Body of pancreas (tissue), 4 donors: ENCODE measurements at regions not wholly inside any gene's neighbourhood (a gene's known extent, or its start where the extent isn't known, plus 50 kb on each side); places are given as distances from the start of the nearest gene placed in this dataset.

Experiments used
- ATAC-seq: fragments of 150-250 bp; one replicate; pipeline ENCODE4 v1.9.1; 2016
- DNase-seq, 4 donors: peaks; one replicate each; pipeline ENCODE4 v3.0.0-alpha.2; 2019
- H3K27ac ChIP-seq, 4 donors: fragments of 200-600 bp; sonication (generic); 1 replicate in 3 of 4; 2 replicates in 1 of 4; pipeline versions ENCODE4 v1.5.1 to v1.6.1; 2016 to 2019; ENCODE audit warnings: mild to moderate bottlenecking in 1 of 4, mixed read lengths in 1 of 4, moderate library complexity in 1 of 4
- H3K27me3 ChIP-seq, 2 donors: fragments of 200-600 bp; sonication (generic); one replicate each; pipeline ENCODE4 v1.6.0; 2016; ENCODE audit warnings: mild to moderate bottlenecking in 1 of 2
- H3K36me3 ChIP-seq, 2 donors: fragments of 200-600 bp; sonication (generic); replicated peaks in 1 of 2; 2 replicates each; pipeline ENCODE4 v1.5.1; 2016; ENCODE audit warnings: low read depth in 2 of 2; ENCODE audit not compliant: insufficient read depth in 1 of 2
- H3K4me1 ChIP-seq: fragments of 200-600 bp; sonication (generic); one replicate; pipeline ENCODE4 v1.6.0; 2016
- H3K4me3 ChIP-seq, 2 donors: fragments of 200-600 bp; sonication (generic); 1 replicate in 1 of 2; 2 replicates in 1 of 2; pipeline ENCODE4 v1.5.1; 2016 to 2019
- H3K9me3 ChIP-seq, 3 donors: fragments of 200-600 bp; sonication (generic); 1 replicate in 2 of 3; 2 replicates in 1 of 3; pipeline ENCODE4 v1.5.1; 2016
- POLR2A ChIP-seq, 3 donors: fragments of 450-650 bp; IDR thresholded peaks; one replicate each; pipeline ENCODE4 v1.6.1; 2016; ENCODE audit warnings: antibody characterized with exemption in 3 of 3, mild to moderate bottlenecking in 2 of 3
- WGBS, 2 donors: methylation state at CpG; one replicate each; pipeline ENCODE4 v1.1.5; 2017; 5-methylcytosine and 5-hydroxymethylcytosine counted together
- intact Hi-C: fragments of 100-400 bp; cut with DNase I; formaldehyde crosslinking; loops from one replicate; pipeline ENCODE4 v1.15.1; 2023
- TF ChIP-seq, protein P1 (sequence below), 7 experiments: fragments of 450-650 bp in 4 of 7; fragments of 200-600 bp in 3 of 7; sonication (generic) in 3 of 7; IDR thresholded peaks; one replicate each; pipeline ENCODE4 v1.5.1; 2016 to 2019; ENCODE audit warnings: antibody characterized with exemption in 7 of 7

DNA sequence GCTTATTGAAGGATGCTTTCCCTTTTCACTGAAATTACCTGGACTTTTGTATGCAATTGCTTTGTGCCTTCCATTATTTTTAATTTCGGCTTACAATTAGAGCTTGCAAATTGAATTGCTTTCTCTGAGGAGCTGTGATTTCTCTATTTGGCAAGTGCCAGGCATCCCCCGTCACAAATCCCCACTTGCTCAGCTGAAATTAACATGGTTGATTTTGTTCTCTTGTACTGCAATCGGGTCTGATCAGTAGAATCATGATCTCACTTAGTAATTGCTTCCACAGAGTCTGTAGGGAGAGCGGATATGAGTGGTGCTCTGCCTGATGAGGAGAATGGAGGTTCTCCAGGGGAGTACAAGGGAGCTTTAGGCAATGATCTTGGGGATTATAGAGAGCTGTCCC lies 495.5 kb upstream of the SGCD start:
- intact Hi-C loops = no loop called here
- TF ChIP-seq, protein P1, sequence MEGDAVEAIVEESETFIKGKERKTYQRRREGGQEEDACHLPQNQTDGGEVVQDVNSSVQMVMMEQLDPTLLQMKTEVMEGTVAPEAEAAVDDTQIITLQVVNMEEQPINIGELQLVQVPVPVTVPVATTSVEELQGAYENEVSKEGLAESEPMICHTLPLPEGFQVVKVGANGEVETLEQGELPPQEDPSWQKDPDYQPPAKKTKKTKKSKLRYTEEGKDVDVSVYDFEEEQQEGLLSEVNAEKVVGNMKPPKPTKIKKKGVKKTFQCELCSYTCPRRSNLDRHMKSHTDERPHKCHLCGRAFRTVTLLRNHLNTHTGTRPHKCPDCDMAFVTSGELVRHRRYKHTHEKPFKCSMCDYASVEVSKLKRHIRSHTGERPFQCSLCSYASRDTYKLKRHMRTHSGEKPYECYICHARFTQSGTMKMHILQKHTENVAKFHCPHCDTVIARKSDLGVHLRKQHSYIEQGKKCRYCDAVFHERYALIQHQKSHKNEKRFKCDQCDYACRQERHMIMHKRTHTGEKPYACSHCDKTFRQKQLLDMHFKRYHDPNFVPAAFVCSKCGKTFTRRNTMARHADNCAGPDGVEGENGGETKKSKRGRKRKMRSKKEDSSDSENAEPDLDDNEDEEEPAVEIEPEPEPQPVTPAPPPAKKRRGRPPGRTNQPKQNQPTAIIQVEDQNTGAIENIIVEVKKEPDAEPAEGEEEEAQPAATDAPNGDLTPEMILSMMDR (IDR thresholded peaks at IDR 0.05) = no peak
- no peak for TF ChIP-seq POLR2A (IDR thresholded peaks at IDR 0.05)
- no peaks in the 10 kb centered on the region for H3K4me1 ChIP-seq
- ATAC-seq = no peak
- H3K9me3 ChIP-seq = no peaks in the 10 kb centered on the region
- H3K27me3 ChIP-seq = no peaks in the 10 kb centered on the region
- no peak overlapping the region for H3K27ac ChIP-seq
- no peaks in the 10 kb centered on the region for H3K36me3 ChIP-seq
- H3K4me3 ChIP-seq = no peak overlapping the region
- no peak for DNase-seq
- 58 to 79% methylated on average over 4 of the region's 4 CpGs for WGBS, 2 donors

DNA sequence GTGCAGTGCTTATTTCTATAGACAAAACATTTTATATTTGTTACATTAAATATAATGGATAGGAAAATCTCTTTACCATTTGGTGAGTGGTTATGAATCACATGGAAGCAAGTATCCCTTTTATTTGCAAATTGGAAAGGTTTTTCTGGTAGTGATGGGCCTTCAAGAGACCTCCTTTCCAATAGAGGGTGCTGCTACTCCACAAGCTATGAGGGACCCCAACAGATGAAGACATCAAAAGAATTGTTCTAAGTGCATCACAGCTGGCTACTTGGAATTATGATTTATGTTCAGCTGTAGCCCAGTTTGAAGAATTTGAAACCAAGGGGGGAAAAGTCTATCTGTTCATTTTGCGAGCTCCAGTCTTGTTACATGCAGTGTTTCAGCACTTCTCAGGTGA lies 493.7 kb upstream of the SGCD start:
- WGBS, 2 donors = 75 to 81% methylated on average over 1 of the region's 1 CpG

DNA sequence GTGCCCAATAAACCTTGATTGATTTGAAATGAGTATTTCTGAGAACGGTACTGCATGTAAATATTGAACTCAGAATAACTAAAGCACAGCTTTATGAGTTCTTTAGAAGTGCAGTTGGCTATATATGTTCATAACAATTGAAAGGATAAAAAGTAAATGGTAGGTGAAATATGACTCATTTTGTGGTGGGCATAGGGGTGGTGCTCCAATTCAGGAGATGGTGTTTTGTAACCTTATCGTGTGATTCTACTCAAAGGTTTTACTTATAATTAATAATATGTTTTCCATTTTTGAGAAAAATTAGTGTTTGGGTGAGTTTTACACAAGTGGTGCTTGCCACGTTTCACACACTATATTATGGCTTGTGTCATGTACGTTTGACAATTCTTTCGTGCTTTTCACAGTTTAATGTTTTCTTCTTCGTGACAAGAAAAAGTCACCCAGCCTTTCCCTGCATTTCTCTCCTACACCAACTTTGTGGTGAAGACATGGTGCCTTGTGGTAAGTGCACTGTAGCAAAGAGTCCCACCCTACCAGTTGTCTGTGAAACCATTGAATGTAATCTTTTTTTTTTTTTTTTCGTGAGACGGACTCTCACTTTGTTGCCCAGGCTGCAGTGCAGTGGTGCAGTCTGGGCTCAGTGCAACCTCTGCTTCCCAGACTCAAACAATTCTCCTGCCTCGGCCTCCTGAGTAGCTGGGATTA lies 492.5 kb upstream of the SGCD start:
- no peak for DNase-seq
- Histone ChIP-seq H3K27ac (no peak overlapping the region), H3K4me1 (no peaks in the 10 kb centered on the region), H3K27me3 (no peaks in the 10 kb centered on the region), H3K9me3 (no peaks in the 10 kb centered on the region), H3K4me3 (no peak overlapping the region), H3K36me3 (no peaks in the 10 kb centered on the region)
- WGBS, 2 donors = 71 to 78% methylated on average over 9 of the region's 9 CpGs
- no peak for ATAC-seq
- intact Hi-C loops = no loop called here
- TF ChIP-seq, protein P1 (IDR thresholded peaks at IDR 0.05) = no peak
- no peak for TF ChIP-seq POLR2A (IDR thresholded peaks at IDR 0.05)

More for the DNA sequence above, 493.7 kb upstream of the SGCD start:
- Histone ChIP-seq H3K27ac (no peak overlapping the region), H3K4me3 (no peak overlapping the region), H3K27me3 (no peaks in the 10 kb centered on the region), H3K9me3 (no peaks in the 10 kb centered on the region), H3K36me3 (no peaks in the 10 kb centered on the region), H3K4me1 (no peaks in the 10 kb centered on the region)
- intact Hi-C loops = no loop called here
- ATAC-seq (no peak), DNase-seq (no peak)
- no peak for TF ChIP-seq POLR2A (IDR thresholded peaks at IDR 0.05)
- TF ChIP-seq, protein P1 (IDR thresholded peaks at IDR 0.05) = no peak

DNA sequence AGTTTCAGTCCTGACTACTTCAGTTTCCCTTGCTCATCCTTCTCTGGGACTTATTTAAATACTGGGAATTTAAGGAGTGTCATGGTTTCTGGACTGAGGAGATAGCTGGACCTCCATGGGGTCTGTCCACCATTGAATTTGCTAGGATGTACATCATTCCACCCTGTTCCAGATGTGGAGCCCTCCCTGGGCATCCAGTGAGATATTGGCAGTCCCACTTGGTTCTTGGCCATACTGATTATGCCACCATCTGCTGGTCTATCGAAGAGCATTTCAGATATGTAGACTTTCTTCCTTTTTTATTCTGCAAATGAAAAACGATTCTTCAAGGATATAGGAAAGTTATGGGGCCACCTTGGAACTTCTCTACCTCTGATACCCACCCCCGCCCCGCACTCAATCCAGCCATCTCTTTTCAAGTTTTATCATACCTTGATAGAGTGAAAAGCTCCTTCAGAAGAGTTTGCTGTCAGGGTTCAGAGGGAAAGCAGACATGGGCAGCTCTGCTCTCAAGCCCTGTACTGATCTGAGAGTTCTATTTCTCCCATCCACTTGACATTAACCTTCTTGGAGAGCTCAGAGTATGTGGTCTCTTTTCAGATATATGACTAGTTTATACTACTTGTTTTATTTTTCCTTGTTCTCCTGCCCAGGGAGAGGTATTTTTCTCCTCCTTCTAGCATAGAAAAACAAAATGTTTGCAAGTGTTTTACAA lies 490.7 kb upstream of the SGCD start:
- Histone ChIP-seq H3K4me1 (no peaks in the 10 kb centered on the region), H3K27ac (no peak overlapping the region), H3K4me3 (no peak overlapping the region), H3K9me3 (no peaks in the 10 kb centered on the region), H3K27me3 (no peaks in the 10 kb centered on the region), H3K36me3 (no peaks in the 10 kb centered on the region)
- no peak for TF ChIP-seq POLR2A (IDR thresholded peaks at IDR 0.05)
- ATAC-seq = no peak
- no peak for DNase-seq
- intact Hi-C loops = no loop called here
- WGBS, 2 donors = 40 to 70% methylated on average over 4 of the region's 4 CpGs

DNA sequence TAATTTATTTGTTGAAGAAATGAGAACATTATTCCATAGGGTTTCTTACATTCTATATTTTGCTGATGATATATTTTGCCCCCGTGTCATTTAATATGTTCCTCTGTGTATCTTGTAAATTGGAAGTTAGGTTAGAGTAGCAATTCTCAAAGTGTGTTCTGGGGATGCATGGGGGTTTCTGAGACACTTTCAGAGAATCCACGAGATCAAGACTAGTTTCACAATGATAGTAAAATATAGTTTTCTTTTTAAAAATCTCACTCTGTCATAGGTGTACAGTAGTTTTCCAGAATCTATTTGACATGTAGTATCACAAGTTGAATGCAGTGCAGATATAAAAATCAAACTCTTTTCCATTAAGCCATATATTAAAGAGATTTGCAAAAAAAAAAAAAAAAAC lies 488.6 kb upstream of the SGCD start:
- ATAC-seq = no peak
- TF ChIP-seq, protein P1 (IDR thresholded peaks at IDR 0.05) = no peak
- TF ChIP-seq POLR2A (IDR thresholded peaks at IDR 0.05) = no peak
- H3K4me1 ChIP-seq = no peaks in the 10 kb centered on the region
- H3K27me3 ChIP-seq = no peaks in the 10 kb centered on the region
- H3K4me3 ChIP-seq = no peak overlapping the region
- 60 to 61% methylated on average over 2 of the region's 2 CpGs for WGBS, 2 donors
- intact Hi-C loops = no loop called here
- no peaks in the 10 kb centered on the region for H3K36me3 ChIP-seq
- DNase-seq = no peak
- no peak overlapping the region for H3K27ac ChIP-seq
- H3K9me3 ChIP-seq = no peaks in the 10 kb centered on the region
